A549 (cell line): ENCODE measurements at regions not wholly inside any gene's neighbourhood (a gene's known extent, or its start where the extent isn't known, plus 50 kb on each side); places are given as distances from the start of the nearest gene placed in this dataset.

Experiments
- BHLHE40 ChIP-seq: IDR thresholded peaks from 2 replicates; pipeline ENCODE4 v1.6.1; 2012; ENCODE audit warnings: low read depth, low read length, inconsistent platforms
- CEBPB ChIP-seq, 2 experiments: fragments of >200 bp in 1 of 2; sonication (Bioruptor Twin) in 1 of 2; formaldehyde crosslinking in 1 of 2; IDR thresholded peaks; 2 replicates each; pipeline ENCODE4 v1.6.1; 2012 to 2016
- EP300 ChIP-seq, 2 experiments: fragments of >200 bp; sonication (Bioruptor Twin); formaldehyde crosslinking; IDR thresholded peaks; 2 replicates in 1 of 2; 3 replicates in 1 of 2; pipeline ENCODE4 v1.6.1; 2016 to 2017
- FOSL2 ChIP-seq, 2 experiments: fragments of 450-650 bp in 1 of 2; fragments of >200 bp in 1 of 2; sonication (Bioruptor Twin) in 1 of 2; formaldehyde crosslinking; IDR thresholded peaks; 2 replicates each; pipeline versions ENCODE4 v1.5.0 to v1.6.1; 2016 to 2020; ENCODE audit warnings: mild to moderate bottlenecking in 1 of 2, moderate library complexity in 1 of 2
- NR3C1 ChIP-seq: fragments of >200 bp; sonication (Bioruptor Twin); formaldehyde crosslinking; IDR thresholded peaks from 3 replicates; pipeline ENCODE4 v1.6.1; 2017
- POLR2A ChIP-seq: IDR thresholded peaks from 2 replicates; pipeline ENCODE4 v1.6.1; 2012; ENCODE audit warnings: mild to moderate bottlenecking, low read length
- RAD21 ChIP-seq, 2 experiments: fragments of >200 bp in 1 of 2; sonication (Bioruptor Twin) in 1 of 2; formaldehyde crosslinking in 1 of 2; IDR thresholded peaks in 1 of 2; conservative IDR thresholded peaks in 1 of 2; 2 replicates in 1 of 2; 3 replicates in 1 of 2; pipeline ENCODE4 v1.6.1; 2012 to 2018; ENCODE audit warnings: inconsistent platforms in 1 of 2
- RFX5 ChIP-seq: fragments of 450-650 bp; IDR thresholded peaks from 2 replicates; pipeline ENCODE4 v1.7.1; 2014; ENCODE audit warnings: antibody characterized with exemption, mild to moderate bottlenecking, moderate library complexity
- ZSCAN20 ChIP-seq: fragments of 250-450 bp; sonication (Bioruptor Pico); IDR thresholded peaks from 2 replicates; pipeline ENCODE4 v1.8.0; 2022; ENCODE audit warnings: mild to moderate bottlenecking, moderate library complexity
- TF ChIP-seq, protein P1 (sequence below): fragments of 150-350 bp; IDR thresholded peaks from 2 replicates; pipeline ENCODE4 v1.6.1; 2014; ENCODE audit warnings: low read depth, mild to moderate bottlenecking, low read length
- TF ChIP-seq, protein P2 (sequence below): fragments of 200-600 bp; sonication (generic); IDR thresholded peaks from 2 replicates; pipeline ENCODE4 v1.6.1; 2016; ENCODE audit warnings: antibody characterized with exemption, mild to moderate bottlenecking, moderate library complexity
- TF ChIP-seq, protein P3 (sequence below): fragments of >200 bp; sonication (Bioruptor Twin); formaldehyde crosslinking; IDR thresholded peaks from 3 replicates; pipeline ENCODE4 v1.5.1; 2016
- TF ChIP-seq, protein P4 (sequence below): IDR thresholded peaks from 2 replicates; pipeline ENCODE4 v1.6.1; 2012
- TF ChIP-seq, protein P5 (sequence below): fragments of 450-650 bp; IDR thresholded peaks from 2 replicates; pipeline ENCODE4 v1.6.1; 2014; ENCODE audit warnings: antibody characterized with exemption

DNA sequence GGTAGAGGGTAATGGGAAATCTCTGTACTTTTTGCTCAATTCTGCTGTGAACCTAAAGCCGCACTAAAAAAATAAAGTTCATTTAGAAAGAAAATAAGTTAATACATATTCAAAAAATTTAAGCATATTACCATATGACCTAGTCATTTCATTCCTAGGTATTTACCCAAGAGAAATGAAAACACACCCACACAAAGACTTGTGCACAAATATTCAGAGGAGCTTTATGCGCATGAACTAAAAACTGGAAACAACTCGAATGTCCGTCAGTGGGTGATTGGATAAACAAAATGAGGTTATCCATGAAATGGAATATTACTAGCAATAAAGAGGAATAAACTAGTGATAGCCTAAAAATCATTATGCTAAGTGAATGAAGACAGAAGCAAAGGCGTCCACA, 62.6 kb upstream of the ZNRF2 start:
- TF ChIP-seq EP300 (IDR thresholded peaks at IDR 0.05) (no peak), CEBPB (IDR thresholded peaks at IDR 0.05) (no peak), ZSCAN20 (CRISPR knock-in tag) (no peak), POLR2A (no peak), NR3C1 (no peak), RFX5 (no peak), RAD21 (conservative IDR thresholded peaks at IDR 0.05 in 1 of 2, IDR thresholded peaks at IDR 0.05 in 1 of 2) (no peak), FOSL2 (IDR thresholded peaks at IDR 0.05) (no peak), FOSL2 (CRISPR knock-in tag; IDR thresholded peaks at IDR 0.05) (no peak), BHLHE40 (no peak)
- TF ChIP-seq, protein P1, sequence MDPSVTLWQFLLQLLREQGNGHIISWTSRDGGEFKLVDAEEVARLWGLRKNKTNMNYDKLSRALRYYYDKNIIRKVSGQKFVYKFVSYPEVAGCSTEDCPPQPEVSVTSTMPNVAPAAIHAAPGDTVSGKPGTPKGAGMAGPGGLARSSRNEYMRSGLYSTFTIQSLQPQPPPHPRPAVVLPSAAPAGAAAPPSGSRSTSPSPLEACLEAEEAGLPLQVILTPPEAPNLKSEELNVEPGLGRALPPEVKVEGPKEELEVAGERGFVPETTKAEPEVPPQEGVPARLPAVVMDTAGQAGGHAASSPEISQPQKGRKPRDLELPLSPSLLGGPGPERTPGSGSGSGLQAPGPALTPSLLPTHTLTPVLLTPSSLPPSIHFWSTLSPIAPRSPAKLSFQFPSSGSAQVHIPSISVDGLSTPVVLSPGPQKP = no peak
- TF ChIP-seq, protein P2, sequence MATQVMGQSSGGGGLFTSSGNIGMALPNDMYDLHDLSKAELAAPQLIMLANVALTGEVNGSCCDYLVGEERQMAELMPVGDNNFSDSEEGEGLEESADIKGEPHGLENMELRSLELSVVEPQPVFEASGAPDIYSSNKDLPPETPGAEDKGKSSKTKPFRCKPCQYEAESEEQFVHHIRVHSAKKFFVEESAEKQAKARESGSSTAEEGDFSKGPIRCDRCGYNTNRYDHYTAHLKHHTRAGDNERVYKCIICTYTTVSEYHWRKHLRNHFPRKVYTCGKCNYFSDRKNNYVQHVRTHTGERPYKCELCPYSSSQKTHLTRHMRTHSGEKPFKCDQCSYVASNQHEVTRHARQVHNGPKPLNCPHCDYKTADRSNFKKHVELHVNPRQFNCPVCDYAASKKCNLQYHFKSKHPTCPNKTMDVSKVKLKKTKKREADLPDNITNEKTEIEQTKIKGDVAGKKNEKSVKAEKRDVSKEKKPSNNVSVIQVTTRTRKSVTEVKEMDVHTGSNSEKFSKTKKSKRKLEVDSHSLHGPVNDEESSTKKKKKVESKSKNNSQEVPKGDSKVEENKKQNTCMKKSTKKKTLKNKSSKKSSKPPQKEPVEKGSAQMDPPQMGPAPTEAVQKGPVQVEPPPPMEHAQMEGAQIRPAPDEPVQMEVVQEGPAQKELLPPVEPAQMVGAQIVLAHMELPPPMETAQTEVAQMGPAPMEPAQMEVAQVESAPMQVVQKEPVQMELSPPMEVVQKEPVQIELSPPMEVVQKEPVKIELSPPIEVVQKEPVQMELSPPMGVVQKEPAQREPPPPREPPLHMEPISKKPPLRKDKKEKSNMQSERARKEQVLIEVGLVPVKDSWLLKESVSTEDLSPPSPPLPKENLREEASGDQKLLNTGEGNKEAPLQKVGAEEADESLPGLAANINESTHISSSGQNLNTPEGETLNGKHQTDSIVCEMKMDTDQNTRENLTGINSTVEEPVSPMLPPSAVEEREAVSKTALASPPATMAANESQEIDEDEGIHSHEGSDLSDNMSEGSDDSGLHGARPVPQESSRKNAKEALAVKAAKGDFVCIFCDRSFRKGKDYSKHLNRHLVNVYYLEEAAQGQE = no peak
- TF ChIP-seq, protein P3, sequence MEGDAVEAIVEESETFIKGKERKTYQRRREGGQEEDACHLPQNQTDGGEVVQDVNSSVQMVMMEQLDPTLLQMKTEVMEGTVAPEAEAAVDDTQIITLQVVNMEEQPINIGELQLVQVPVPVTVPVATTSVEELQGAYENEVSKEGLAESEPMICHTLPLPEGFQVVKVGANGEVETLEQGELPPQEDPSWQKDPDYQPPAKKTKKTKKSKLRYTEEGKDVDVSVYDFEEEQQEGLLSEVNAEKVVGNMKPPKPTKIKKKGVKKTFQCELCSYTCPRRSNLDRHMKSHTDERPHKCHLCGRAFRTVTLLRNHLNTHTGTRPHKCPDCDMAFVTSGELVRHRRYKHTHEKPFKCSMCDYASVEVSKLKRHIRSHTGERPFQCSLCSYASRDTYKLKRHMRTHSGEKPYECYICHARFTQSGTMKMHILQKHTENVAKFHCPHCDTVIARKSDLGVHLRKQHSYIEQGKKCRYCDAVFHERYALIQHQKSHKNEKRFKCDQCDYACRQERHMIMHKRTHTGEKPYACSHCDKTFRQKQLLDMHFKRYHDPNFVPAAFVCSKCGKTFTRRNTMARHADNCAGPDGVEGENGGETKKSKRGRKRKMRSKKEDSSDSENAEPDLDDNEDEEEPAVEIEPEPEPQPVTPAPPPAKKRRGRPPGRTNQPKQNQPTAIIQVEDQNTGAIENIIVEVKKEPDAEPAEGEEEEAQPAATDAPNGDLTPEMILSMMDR = no peak
- TF ChIP-seq, protein P4, sequence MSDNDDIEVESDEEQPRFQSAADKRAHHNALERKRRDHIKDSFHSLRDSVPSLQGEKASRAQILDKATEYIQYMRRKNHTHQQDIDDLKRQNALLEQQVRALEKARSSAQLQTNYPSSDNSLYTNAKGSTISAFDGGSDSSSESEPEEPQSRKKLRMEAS = no peak
- TF ChIP-seq, protein P5, sequence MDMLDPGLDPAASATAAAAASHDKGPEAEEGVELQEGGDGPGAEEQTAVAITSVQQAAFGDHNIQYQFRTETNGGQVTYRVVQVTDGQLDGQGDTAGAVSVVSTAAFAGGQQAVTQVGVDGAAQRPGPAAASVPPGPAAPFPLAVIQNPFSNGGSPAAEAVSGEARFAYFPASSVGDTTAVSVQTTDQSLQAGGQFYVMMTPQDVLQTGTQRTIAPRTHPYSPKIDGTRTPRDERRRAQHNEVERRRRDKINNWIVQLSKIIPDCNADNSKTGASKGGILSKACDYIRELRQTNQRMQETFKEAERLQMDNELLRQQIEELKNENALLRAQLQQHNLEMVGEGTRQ = no peak
